CD14-positive monocyte (primary cell): ENCODE measurements at regions not wholly inside any gene's neighbourhood (a gene's known extent, or its start where the extent isn't known, plus 50 kb on each side); places are given as distances from the start of the nearest gene placed in this dataset.

Experiments
- DNase-seq, 3 donors: peaks; one replicate each; pipeline ENCODE4 v3.0.0-alpha.2; 2011 to 2022
- H2AFZ ChIP-seq: 2 replicates; pipeline ENCODE4 v1.6.0; 2012; ENCODE audit warnings: mild to moderate bottlenecking, low read depth, low read length, inconsistent platforms; ENCODE audit not compliant: insufficient read depth, poor library complexity, severe bottlenecking
- H3K27ac ChIP-seq, 2 donors: 1 replicate in 1 of 2; 2 replicates in 1 of 2; pipeline ENCODE4 v1.5.1; 2012 to 2013; ENCODE audit warnings: low read length in 2 of 2, control low read depth in 1 of 2, inconsistent platforms in 1 of 2, low read depth in 1 of 2, mild to moderate bottlenecking in 1 of 2
- H3K27me3 ChIP-seq, 2 donors: one replicate each; pipeline versions ENCODE4 v1.6.0 to v1.6.1; 2011 to 2013; ENCODE audit warnings: low read length in 2 of 2; ENCODE audit not compliant: control insufficient read depth in 2 of 2, insufficient read depth in 2 of 2
- H3K36me3 ChIP-seq, 2 donors: replicated peaks in 1 of 2; 1 replicate in 1 of 2; 2 replicates in 1 of 2; pipeline versions ENCODE4 v1.5.1 to v1.6.1; 2012 to 2013; ENCODE audit warnings: low read length in 2 of 2, control low read depth in 1 of 2, inconsistent platforms in 1 of 2, mild to moderate bottlenecking in 1 of 2; ENCODE audit not compliant: insufficient read depth in 2 of 2, control insufficient read depth in 1 of 2
- H3K4me1 ChIP-seq, 2 donors: 1 replicate in 1 of 2; 2 replicates in 1 of 2; pipeline versions ENCODE4 v1.5.1 to v1.6.1; 2012 to 2013; ENCODE audit warnings: low read length in 2 of 2, control low read depth in 1 of 2, inconsistent platforms in 1 of 2, mild to moderate bottlenecking in 1 of 2, moderate library complexity in 1 of 2; ENCODE audit not compliant: insufficient read depth in 2 of 2, control insufficient read depth in 1 of 2
- H3K4me2 ChIP-seq: replicated peaks from 2 replicates; pipeline ENCODE3; 2012; ENCODE audit warnings: low read length, moderate library complexity, mild to moderate bottlenecking; ENCODE audit not compliant: poor library complexity, severe bottlenecking; ENCODE audit errors: extremely low read depth
- H3K4me3 ChIP-seq, 3 experiments: fragments of 200-600 bp in 1 of 3; sonication (generic) in 1 of 3; replicated peaks in 1 of 3; 1 replicate in 2 of 3; 2 replicates in 1 of 3; pipeline ENCODE4 v1.5.1; 2011 to 2013; ENCODE audit warnings: low read length in 3 of 3, mild to moderate bottlenecking in 3 of 3, control low read depth in 2 of 3, low read depth in 2 of 3, inconsistent platforms in 1 of 3, moderate library complexity in 1 of 3
- H3K79me2 ChIP-seq: 2 replicates; pipeline ENCODE4 v1.6.0; 2012; ENCODE audit warnings: mild to moderate bottlenecking, control low read depth, inconsistent platforms, low read length, moderate library complexity; ENCODE audit not compliant: insufficient read depth
- H3K9ac ChIP-seq: 2 replicates; pipeline ENCODE4 v1.6.0; 2017; ENCODE audit warnings: low read length, mild to moderate bottlenecking; ENCODE audit not compliant: insufficient read depth, poor library complexity, severe bottlenecking
- H3K9me3 ChIP-seq, 2 donors: replicated peaks in 1 of 2; 1 replicate in 1 of 2; 2 replicates in 1 of 2; pipeline versions ENCODE4 v1.5.1 to v1.6.1; 2012 to 2013; ENCODE audit warnings: low read length in 2 of 2, control low read depth in 1 of 2; ENCODE audit not compliant: control insufficient read depth in 1 of 2, insufficient read depth in 1 of 2
- H4K20me1 ChIP-seq: 2 replicates; pipeline ENCODE4 v1.6.0; 2012; ENCODE audit warnings: mild to moderate bottlenecking, low read length, control low read depth, moderate library complexity; ENCODE audit not compliant: insufficient read depth
- H3K27ac Mint-ChIP-seq, 7 donors: one replicate each; pipeline ENCODE4 v1.8.0; 2020; ENCODE audit warnings: mild to moderate bottlenecking in 7 of 7, mixed read lengths in 7 of 7, moderate library complexity in 6 of 7, inconsistent platforms in 2 of 7
- H3K27me3 Mint-ChIP-seq, 3 donors: one replicate each; pipeline ENCODE4 v1.8.0; 2021 to 2022; ENCODE audit warnings: low read depth in 3 of 3, mild to moderate bottlenecking in 3 of 3, mixed read lengths in 3 of 3, moderate library complexity in 3 of 3, inconsistent platforms in 1 of 3
- H3K36me3 Mint-ChIP-seq, 2 donors: one replicate each; pipeline ENCODE4 v1.8.0; 2020; ENCODE audit warnings: mixed read lengths in 2 of 2, inconsistent platforms in 1 of 2, mild to moderate bottlenecking in 1 of 2
- H3K4me1 Mint-ChIP-seq: one replicate; pipeline ENCODE4 v1.8.0; 2020; ENCODE audit warnings: mild to moderate bottlenecking, mixed read lengths
- H3K4me3 Mint-ChIP-seq, 2 donors: one replicate each; pipeline ENCODE4 v1.8.0; 2020; ENCODE audit warnings: mild to moderate bottlenecking in 2 of 2, mixed read lengths in 2 of 2, moderate library complexity in 1 of 2
- H3K9me3 Mint-ChIP-seq, 7 donors: one replicate each; pipeline ENCODE4 v1.8.0; 2020 to 2022; ENCODE audit warnings: mixed read lengths in 7 of 7, mild to moderate bottlenecking in 6 of 7, moderate library complexity in 6 of 7, inconsistent platforms in 2 of 7
- WGBS: methylation state at CpG from one replicate; pipeline ENCODE4 v1.1.5; 2013; ENCODE audit warnings: missing lambda C conversion rate; ENCODE audit not compliant: insufficient coverage; 5-methylcytosine and 5-hydroxymethylcytosine counted together
- intact Hi-C, 2 donors: fragments of 100-400 bp; cut with micrococcal nuclease; formaldehyde crosslinking; loops; one replicate each; pipeline versions ENCODE4 v1.15.0 to v1.15.1; 2023
- TF ChIP-seq, protein P1 (sequence below): fragments of 200-600 bp; IDR thresholded peaks from one replicate; pipeline ENCODE4 v1.8.0; 2022; ENCODE audit warnings: antibody characterized with exemption, mild to moderate bottlenecking

DNA sequence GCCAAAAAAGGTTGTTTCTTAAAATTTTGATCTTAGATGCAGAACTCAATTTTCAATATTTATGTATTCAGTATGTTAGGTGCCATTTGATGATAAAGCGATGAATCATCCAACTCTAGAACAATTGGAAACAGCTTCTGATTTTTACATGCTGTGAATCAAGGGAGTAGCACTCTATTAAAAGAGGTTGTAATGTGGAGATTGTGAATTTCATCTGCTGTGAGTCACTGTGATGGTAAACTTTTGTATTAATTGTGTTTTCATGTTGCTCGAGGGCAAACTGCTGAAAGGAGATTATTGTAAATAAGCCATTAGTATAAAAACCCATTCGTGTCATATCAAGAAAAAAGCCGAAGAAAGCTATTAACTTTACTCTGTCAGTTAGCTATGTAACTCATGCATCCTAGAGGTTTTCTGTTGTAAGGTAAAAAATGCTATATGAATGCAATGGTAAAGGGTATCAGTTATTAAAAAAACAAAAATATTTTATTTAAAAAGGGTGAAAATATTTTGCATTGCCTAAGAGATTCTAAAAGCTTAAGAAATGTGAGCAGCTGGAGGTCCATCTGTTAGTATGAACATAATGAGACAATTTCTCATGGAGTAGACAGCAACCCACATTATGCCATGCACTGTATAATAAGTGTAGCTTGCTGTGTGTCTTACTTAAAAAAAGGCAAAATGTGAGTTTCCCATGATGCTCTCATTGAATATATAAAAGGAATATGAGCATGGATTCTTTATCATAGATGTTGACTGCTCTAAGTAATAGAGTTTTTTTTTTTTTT is 511.0 kb upstream of the PCDH15 start:
- DNase-seq: no peak

DNA sequence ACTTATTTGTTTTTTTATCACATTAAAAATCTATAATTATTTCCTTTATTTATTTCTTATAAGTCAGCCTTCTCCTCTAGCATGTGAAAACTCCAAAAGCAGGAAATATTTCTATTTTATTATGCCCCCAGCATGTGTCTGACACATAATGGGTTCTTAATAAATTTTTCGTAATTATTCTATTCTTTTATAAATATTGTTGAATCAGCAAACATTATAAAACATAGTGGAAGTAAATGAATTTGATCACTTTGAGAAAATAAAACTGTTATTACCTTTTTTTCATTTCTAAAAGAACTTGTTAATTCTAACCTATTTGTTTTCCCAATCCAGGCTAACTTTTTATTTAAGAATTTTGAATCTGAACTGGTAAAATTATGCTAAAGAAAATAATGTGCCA is 509.1 kb upstream of the PCDH15 start:
- Histone ChIP-seq H3K36me3 (no peaks in the 10 kb centered on the region), H3K27me3 (no peaks in the 10 kb centered on the region), H3K79me2 (no peaks in the 10 kb centered on the region), H3K4me1 (no peaks in the 10 kb centered on the region), H3K4me3 (no peak overlapping the region), H2AFZ (no peak overlapping the region), H4K20me1 (no peaks in the 10 kb centered on the region), H3K4me2 (no peak overlapping the region), H3K9ac (no peak overlapping the region), H3K27ac (no peak overlapping the region), H3K9me3 (no peaks in the 10 kb centered on the region)
- no CpG with 5 or more reads among the region's 1 CpG for WGBS
- no peaks in the 10 kb centered on the region for H3K36me3 Mint-ChIP-seq
- no peak for DNase-seq
- TF ChIP-seq, protein P1, sequence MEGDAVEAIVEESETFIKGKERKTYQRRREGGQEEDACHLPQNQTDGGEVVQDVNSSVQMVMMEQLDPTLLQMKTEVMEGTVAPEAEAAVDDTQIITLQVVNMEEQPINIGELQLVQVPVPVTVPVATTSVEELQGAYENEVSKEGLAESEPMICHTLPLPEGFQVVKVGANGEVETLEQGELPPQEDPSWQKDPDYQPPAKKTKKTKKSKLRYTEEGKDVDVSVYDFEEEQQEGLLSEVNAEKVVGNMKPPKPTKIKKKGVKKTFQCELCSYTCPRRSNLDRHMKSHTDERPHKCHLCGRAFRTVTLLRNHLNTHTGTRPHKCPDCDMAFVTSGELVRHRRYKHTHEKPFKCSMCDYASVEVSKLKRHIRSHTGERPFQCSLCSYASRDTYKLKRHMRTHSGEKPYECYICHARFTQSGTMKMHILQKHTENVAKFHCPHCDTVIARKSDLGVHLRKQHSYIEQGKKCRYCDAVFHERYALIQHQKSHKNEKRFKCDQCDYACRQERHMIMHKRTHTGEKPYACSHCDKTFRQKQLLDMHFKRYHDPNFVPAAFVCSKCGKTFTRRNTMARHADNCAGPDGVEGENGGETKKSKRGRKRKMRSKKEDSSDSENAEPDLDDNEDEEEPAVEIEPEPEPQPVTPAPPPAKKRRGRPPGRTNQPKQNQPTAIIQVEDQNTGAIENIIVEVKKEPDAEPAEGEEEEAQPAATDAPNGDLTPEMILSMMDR: no peak
- no peak overlapping the region for H3K4me3 Mint-ChIP-seq
- no peak overlapping the region for H3K27ac Mint-ChIP-seq
- no peaks in the 10 kb centered on the region for H3K27me3 Mint-ChIP-seq
- intact Hi-C loops: no loop called here
- H3K4me1 Mint-ChIP-seq: no peaks in the 10 kb centered on the region
- peaks cover 0 to 2% (median 0%) of the 10 kb centered on the region in 7 donors for H3K9me3 Mint-ChIP-seq

More for the DNA sequence above, 511.0 kb upstream of the PCDH15 start:
- H3K27ac ChIP-seq: no peak overlapping the region
- no peaks in the 10 kb centered on the region for H3K36me3 Mint-ChIP-seq
- no peak overlapping the region for H3K4me3 ChIP-seq
- H4K20me1 ChIP-seq: no peaks in the 10 kb centered on the region
- H3K9me3 Mint-ChIP-seq: no peaks in the 10 kb centered on the region
- no peaks in the 10 kb centered on the region for H3K27me3 Mint-ChIP-seq
- WGBS: no CpG with 5 or more reads among the region's 4 CpGs
- no peaks in the 10 kb centered on the region for H3K36me3 ChIP-seq
- no peak overlapping the region for H3K4me2 ChIP-seq
- no peaks in the 10 kb centered on the region for H3K27me3 ChIP-seq
- no peaks in the 10 kb centered on the region for H3K4me1 Mint-ChIP-seq
- intact Hi-C loops: no loop called here
- TF ChIP-seq, protein P1: no peak
- no peak overlapping the region for H3K4me3 Mint-ChIP-seq
- H3K9ac ChIP-seq: no peak overlapping the region
- H3K79me2 ChIP-seq: no peaks in the 10 kb centered on the region
- no peak overlapping the region for H3K27ac Mint-ChIP-seq
- H3K4me1 ChIP-seq: no peaks in the 10 kb centered on the region
- no peaks in the 10 kb centered on the region for H3K9me3 ChIP-seq
- H2AFZ ChIP-seq: no peak overlapping the region
